H9 (cell line): ENCODE measurements at regions not wholly inside any gene's neighbourhood (a gene's known extent, or its start where the extent isn't known, plus 50 kb on each side); places are given as distances from the start of the nearest gene placed in this dataset.

ENCODE experiments used
- DNase-seq: peaks from one replicate; pipeline ENCODE4 v3.0.0-alpha.2; 2017
- H2AFZ ChIP-seq: one replicate; pipeline ENCODE4 v1.6.1; 2013; ENCODE audit warnings: mild to moderate bottlenecking, low read length, control low read depth, moderate library complexity
- H2AK5ac ChIP-seq: 2 replicates; pipeline ENCODE4 v1.6.1; 2013; ENCODE audit warnings: low read length, control low read depth, mixed read lengths; ENCODE audit not compliant: insufficient read length
- H2BK120ac ChIP-seq: one replicate; pipeline ENCODE4 v1.6.1; 2013; ENCODE audit warnings: low read depth, mild to moderate bottlenecking, low read length, control low read depth, inconsistent platforms; ENCODE audit not compliant: poor library complexity, severe bottlenecking
- H2BK12ac ChIP-seq: 2 replicates; pipeline ENCODE4 v1.6.1; 2013; ENCODE audit warnings: low read length, control low read depth, mixed read lengths, low read depth; ENCODE audit not compliant: insufficient read length
- H2BK15ac ChIP-seq: 2 replicates; pipeline ENCODE4 v1.6.1; 2013; ENCODE audit warnings: low read depth, low read length, control low read depth
- H2BK20ac ChIP-seq: one replicate; pipeline ENCODE4 v1.6.1; 2013; ENCODE audit warnings: low read depth, mild to moderate bottlenecking, low read length, control low read depth, inconsistent platforms; ENCODE audit not compliant: poor library complexity, severe bottlenecking
- H2BK5ac ChIP-seq: 2 replicates; pipeline ENCODE4 v1.6.1; 2013; ENCODE audit warnings: low read length, control low read depth, mixed read lengths; ENCODE audit not compliant: insufficient read length
- H3K14ac ChIP-seq: 2 replicates; pipeline ENCODE4 v1.6.1; 2013; ENCODE audit warnings: low read length, control low read depth; ENCODE audit not compliant: insufficient read depth
- H3K18ac ChIP-seq: 2 replicates; pipeline ENCODE4 v1.6.1; 2013; ENCODE audit warnings: low read depth, mild to moderate bottlenecking, mixed read lengths, low read length, control low read depth; ENCODE audit not compliant: insufficient read length
- H3K23ac ChIP-seq: 2 replicates; pipeline ENCODE4 v1.6.1; 2013; ENCODE audit warnings: low read length, control low read depth, mixed read lengths, low read depth; ENCODE audit not compliant: insufficient read length
- H3K23me2 ChIP-seq: 2 replicates; pipeline ENCODE4 v1.6.1; 2013; ENCODE audit warnings: low read depth, mild to moderate bottlenecking, mixed read lengths, low read length, control low read depth; ENCODE audit not compliant: insufficient read length, poor library complexity, severe bottlenecking
- H3K27ac ChIP-seq: 2 replicates; pipeline ENCODE4 v1.5.1; 2013; ENCODE audit warnings: low read length, control low read depth, mixed read lengths, low read depth; ENCODE audit not compliant: insufficient read length
- H3K27me3 ChIP-seq: 2 replicates; pipeline ENCODE4 v1.6.1; 2013; ENCODE audit warnings: low read length, control low read depth, inconsistent platforms; ENCODE audit not compliant: insufficient read depth
- H3K4ac ChIP-seq: 2 replicates; pipeline ENCODE4 v1.6.1; 2013; ENCODE audit warnings: low read depth, mild to moderate bottlenecking, control low read depth, inconsistent platforms, low read length, moderate library complexity
- H3K4me1 ChIP-seq: 2 replicates; pipeline ENCODE4 v1.6.1; 2013; ENCODE audit warnings: low read length, control low read depth, inconsistent platforms; ENCODE audit not compliant: insufficient read depth
- H3K4me2 ChIP-seq: 2 replicates; pipeline ENCODE4 v1.6.1; 2013; ENCODE audit warnings: low read length, control low read depth, mixed read lengths; ENCODE audit not compliant: insufficient read length, insufficient read depth
- H3K56ac ChIP-seq: 2 replicates; pipeline ENCODE4 v1.6.1; 2013; ENCODE audit warnings: low read depth, mild to moderate bottlenecking, mixed read lengths, low read length, control low read depth; ENCODE audit not compliant: insufficient read length
- H3K79me1 ChIP-seq: 2 replicates; pipeline ENCODE4 v1.6.1; 2013; ENCODE audit warnings: low read depth, mild to moderate bottlenecking, moderate library complexity, low read length, control low read depth, inconsistent platforms; ENCODE audit not compliant: insufficient read depth, poor library complexity, severe bottlenecking
- H3K79me2 ChIP-seq: 2 replicates; pipeline ENCODE4 v1.6.1; 2013; ENCODE audit warnings: low read length, control low read depth, inconsistent platforms; ENCODE audit not compliant: insufficient read depth
- H3K9ac ChIP-seq: 2 replicates; pipeline ENCODE4 v1.6.1; 2013; ENCODE audit warnings: low read length, control low read depth, mixed read lengths; ENCODE audit not compliant: insufficient read length; ENCODE audit errors: extremely low read depth
- H3K9me3 ChIP-seq: one replicate; pipeline ENCODE4 v1.6.1; 2013; ENCODE audit warnings: low read depth, low read length, inconsistent platforms; ENCODE audit not compliant: control insufficient read depth
- H3T11ph ChIP-seq: one replicate; pipeline ENCODE4 v1.6.1; 2013; ENCODE audit warnings: mild to moderate bottlenecking, low read length, control low read depth, inconsistent platforms
- H4K20me1 ChIP-seq: one replicate; pipeline ENCODE4 v1.6.1; 2013; ENCODE audit not compliant: control insufficient read depth, insufficient read length, insufficient read depth
- H4K5ac ChIP-seq: 2 replicates; pipeline ENCODE4 v1.6.1; 2013; ENCODE audit warnings: low read depth, mild to moderate bottlenecking, mixed read lengths, low read length, control low read depth; ENCODE audit not compliant: insufficient read length
- H4K8ac ChIP-seq: replicated peaks from 2 replicates; pipeline ENCODE4 v1.6.1; 2013; ENCODE audit warnings: low read length, control low read depth, mixed read lengths, low read depth; ENCODE audit not compliant: insufficient read length
- H4K91ac ChIP-seq: 2 replicates; pipeline ENCODE4 v1.6.1; 2013; ENCODE audit warnings: low read depth, mild to moderate bottlenecking, moderate library complexity, mixed read lengths, low read length, control low read depth; ENCODE audit not compliant: insufficient read length
- H3K27ac Mint-ChIP-seq, 3 experiments: 2 replicates in 2 of 3; 3 replicates in 1 of 3; pipeline ENCODE4 v1.8.0; 2020 to 2021; ENCODE audit warnings: mixed read lengths in 3 of 3, mild to moderate bottlenecking in 1 of 3, moderate library complexity in 1 of 3
- H3K27me3 Mint-ChIP-seq: 2 replicates; pipeline ENCODE4 v1.8.0; 2021; ENCODE audit warnings: low read depth, mild to moderate bottlenecking, moderate library complexity, mixed read lengths
- H3K36me3 Mint-ChIP-seq, 3 experiments: 2 replicates in 2 of 3; 3 replicates in 1 of 3; pipeline ENCODE4 v1.8.0; 2020 to 2021; ENCODE audit warnings: low read depth in 3 of 3, mixed read lengths in 3 of 3; ENCODE audit not compliant: insufficient read depth in 1 of 3
- H3K4me1 Mint-ChIP-seq, 2 experiments: 2 replicates each; pipeline ENCODE4 v1.8.0; 2020; ENCODE audit warnings: mixed read lengths in 2 of 2
- H3K4me3 Mint-ChIP-seq, 2 experiments: 2 replicates in 1 of 2; 3 replicates in 1 of 2; pipeline ENCODE4 v1.8.0; 2020 to 2021; ENCODE audit warnings: mild to moderate bottlenecking in 2 of 2, mixed read lengths in 2 of 2, moderate library complexity in 1 of 2
- H3K9me3 Mint-ChIP-seq, 2 experiments: 2 replicates in 1 of 2; 3 replicates in 1 of 2; pipeline ENCODE4 v1.8.0; 2020; ENCODE audit warnings: mild to moderate bottlenecking in 2 of 2, mixed read lengths in 2 of 2, moderate library complexity in 1 of 2
- WGBS: extraction: QIAGEN DNeasy Blood & Tissue Kit; methylation state at CpG from one replicate; pipeline ENCODE4 v1.1.7; 2013; ENCODE audit warnings: missing lambda C conversion rate, low lambda C conversion rate, mixed read lengths; ENCODE audit not compliant: insufficient read length; ENCODE audit errors: extremely low coverage; 5-methylcytosine and 5-hydroxymethylcytosine counted together
- TF ChIP-seq, protein P1 (sequence below): fragments of 200-600 bp; sonication (generic); conservative IDR thresholded peaks from 3 replicates; pipeline ENCODE4 v1.8.0; 2021; ENCODE audit warnings: antibody characterized with exemption, mild to moderate bottlenecking

DNA sequence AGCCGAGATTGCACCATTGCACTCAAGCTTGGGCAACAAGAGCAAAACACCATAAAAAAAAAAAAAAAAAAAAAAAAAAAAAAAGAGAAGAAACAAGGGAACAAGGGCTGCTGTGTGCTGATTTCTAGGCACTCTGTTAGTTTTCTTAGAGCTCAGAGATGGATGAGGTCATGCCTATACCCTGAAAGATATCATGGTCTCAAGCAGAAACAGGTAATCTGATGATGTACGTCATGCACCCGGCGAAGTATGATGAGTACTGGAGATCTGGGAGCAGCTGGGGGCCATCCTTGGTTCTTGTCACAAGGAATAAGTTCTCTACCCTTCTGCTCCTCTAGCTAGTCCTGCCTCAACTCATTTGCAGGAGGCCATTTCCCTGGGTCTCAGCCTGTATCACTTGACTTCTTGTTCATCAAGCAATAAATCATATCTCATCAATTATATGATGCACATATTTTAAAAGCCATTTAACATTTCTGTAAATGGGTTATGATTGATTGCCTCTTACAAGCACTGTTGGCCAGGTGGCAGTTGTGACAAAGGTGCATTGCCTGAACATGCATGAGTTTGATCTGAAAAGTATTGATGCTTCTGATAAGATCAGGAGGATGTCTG is 517.2 kb downstream of the DHX35 start:
- H3K4me3 Mint-ChIP-seq = no peak overlapping the region
- no peak overlapping the region for H2BK5ac ChIP-seq
- no peak overlapping the region for H3K56ac ChIP-seq
- no peaks in the 10 kb centered on the region for H3K27me3 ChIP-seq
- no peak overlapping the region for H3K4me2 ChIP-seq
- no peaks in the 10 kb centered on the region for H3K36me3 Mint-ChIP-seq
- no peak overlapping the region for H4K91ac ChIP-seq
- no peak overlapping the region for H3K14ac ChIP-seq
- no peak overlapping the region for H2AK5ac ChIP-seq
- H3K23me2 ChIP-seq = no peaks in the 10 kb centered on the region
- H3K79me1 ChIP-seq = no peaks in the 10 kb centered on the region
- no peak overlapping the region for H3T11ph ChIP-seq
- H3K23ac ChIP-seq = no peak overlapping the region
- H2BK15ac ChIP-seq = no peak overlapping the region
- H3K18ac ChIP-seq = no peak overlapping the region
- H2AFZ ChIP-seq = no peak overlapping the region
- WGBS = no CpG with 5 or more reads among the region's 4 CpGs
- H4K20me1 ChIP-seq = no peaks in the 10 kb centered on the region
- no peaks in the 10 kb centered on the region; the same call in none of the 2 replicates for H3K27me3 Mint-ChIP-seq
- no peak overlapping the region for H3K4ac ChIP-seq
- H4K5ac ChIP-seq = no peak overlapping the region
- H3K79me2 ChIP-seq = no peaks in the 10 kb centered on the region
- no peak overlapping the region for H2BK12ac ChIP-seq
- no peaks in the 10 kb centered on the region for H3K9me3 ChIP-seq
- H3K9me3 Mint-ChIP-seq = no peaks in the 10 kb centered on the region
- TF ChIP-seq, protein P1, sequence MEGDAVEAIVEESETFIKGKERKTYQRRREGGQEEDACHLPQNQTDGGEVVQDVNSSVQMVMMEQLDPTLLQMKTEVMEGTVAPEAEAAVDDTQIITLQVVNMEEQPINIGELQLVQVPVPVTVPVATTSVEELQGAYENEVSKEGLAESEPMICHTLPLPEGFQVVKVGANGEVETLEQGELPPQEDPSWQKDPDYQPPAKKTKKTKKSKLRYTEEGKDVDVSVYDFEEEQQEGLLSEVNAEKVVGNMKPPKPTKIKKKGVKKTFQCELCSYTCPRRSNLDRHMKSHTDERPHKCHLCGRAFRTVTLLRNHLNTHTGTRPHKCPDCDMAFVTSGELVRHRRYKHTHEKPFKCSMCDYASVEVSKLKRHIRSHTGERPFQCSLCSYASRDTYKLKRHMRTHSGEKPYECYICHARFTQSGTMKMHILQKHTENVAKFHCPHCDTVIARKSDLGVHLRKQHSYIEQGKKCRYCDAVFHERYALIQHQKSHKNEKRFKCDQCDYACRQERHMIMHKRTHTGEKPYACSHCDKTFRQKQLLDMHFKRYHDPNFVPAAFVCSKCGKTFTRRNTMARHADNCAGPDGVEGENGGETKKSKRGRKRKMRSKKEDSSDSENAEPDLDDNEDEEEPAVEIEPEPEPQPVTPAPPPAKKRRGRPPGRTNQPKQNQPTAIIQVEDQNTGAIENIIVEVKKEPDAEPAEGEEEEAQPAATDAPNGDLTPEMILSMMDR = no peak
- H3K4me1 Mint-ChIP-seq = no peaks in the 10 kb centered on the region
- H2BK120ac ChIP-seq = no peak overlapping the region
- no peak overlapping the region for H3K9ac ChIP-seq
- no peak overlapping the region for H2BK20ac ChIP-seq
- H4K8ac ChIP-seq = no peak overlapping the region
- no peak for DNase-seq
- H3K27ac ChIP-seq = no peak overlapping the region
- H3K4me1 ChIP-seq = no peaks in the 10 kb centered on the region
- H3K27ac Mint-ChIP-seq = no peak overlapping the region
